HG03457 (cell line): ENCODE measurements at regions not wholly inside any gene's neighbourhood (a gene's known extent, or its start where the extent isn't known, plus 50 kb on each side); places are given as distances from the start of the nearest gene placed in this dataset.
"Not testable (repeated sequence)": the region's sequence is repeated elsewhere in the genome, so short reads cannot be mapped to it uniquely, and the experiment has no call there.

Experiments used
- ATAC-seq: cut with Tn5 transposase; IDR thresholded peaks from one replicate; pipeline ENCODE4 v1.9.1; 2021; ENCODE audit warnings: moderate number of reproducible peaks; ENCODE audit not compliant: unreplicated experiment

- ATAC-seq, result no peak
Observed at GRCh38 chr10:35885076-35885475, 243.0 kb upstream of the FZD8 start.

- ATAC-seq, result no peak
Observed at GRCh38 chr10:35884657-35885071, 242.6 kb upstream of the FZD8 start.

GRCh38 chr10:35882422-35883150 lies 240.5 kb upstream of the FZD8 start:
- no peak for ATAC-seq

- no peak for ATAC-seq
Observed at GRCh38 chr10:35881320-35881719, 239.2 kb upstream of the FZD8 start.

GRCh38 chr10:35876248-35876647 lies 234.2 kb upstream of the FZD8 start:
- ATAC-seq, result no peak

- no peak for ATAC-seq
Observed at GRCh38 chr10:35875016-35875676, 233.1 kb upstream of the FZD8 start.

- no peak for ATAC-seq
Observed at GRCh38 chr10:35874311-35875015, 232.4 kb upstream of the FZD8 start.

- no peak for ATAC-seq
Observed at GRCh38 chr10:35872671-35873070, 230.6 kb upstream of the FZD8 start.

- no peak for ATAC-seq
Observed at GRCh38 chr10:35870665-35871310, 228.7 kb upstream of the FZD8 start.

- ATAC-seq, result not testable (repeated sequence)
Observed at GRCh38 chr10:35858676-35859283, 216.7 kb upstream of the FZD8 start.

GRCh38 chr10:35857860-35858259 lies 215.8 kb upstream of the FZD8 start:
- ATAC-seq, result no peak

- ATAC-seq, result no peak
Observed at GRCh38 chr10:35855155-35855947, 213.3 kb upstream of the FZD8 start.

- no peak for ATAC-seq
Observed at GRCh38 chr10:35854661-35855060, 212.6 kb upstream of the FZD8 start.

- no peak for ATAC-seq
Observed at GRCh38 chr10:35852721-35853120, 210.6 kb upstream of the FZD8 start.

GRCh38 chr10:35848412-35848811 lies 206.3 kb upstream of the FZD8 start:
- ATAC-seq, result no peak

GRCh38 chr10:35844686-35845085 lies 202.6 kb upstream of the FZD8 start:
- no peak for ATAC-seq

- no peak for ATAC-seq
Observed at GRCh38 chr10:35843524-35844181, 201.6 kb upstream of the FZD8 start.

GRCh38 chr10:35838054-35838453 lies 196.0 kb upstream of the FZD8 start:
- ATAC-seq, result no peak

- no peak for ATAC-seq
Observed at GRCh38 chr10:35835545-35835944, 193.4 kb upstream of the FZD8 start.
